MM.1S (cell line): ENCODE measurements at regions not wholly inside any gene's neighbourhood (a gene's known extent, or its start where the extent isn't known, plus 50 kb on each side); places are given as distances from the start of the nearest gene placed in this dataset.
"Not testable (repeated sequence)": the region's sequence is repeated elsewhere in the genome, so short reads cannot be mapped to it uniquely, and the experiment has no call there.

Source experiments
- CTCF ChIP-seq: fragments of 300-600 bp; sonication (generic); IDR thresholded peaks from 2 replicates; pipeline ENCODE4 v1.5.1; 2016; ENCODE audit warnings: antibody characterized with exemption, low read length, mixed read lengths
- EZH2 ChIP-seq: fragments of 300-600 bp; sonication (generic); optimal IDR thresholded peaks from 2 replicates; pipeline ENCODE3; 2017; ENCODE audit warnings: low read depth, mild to moderate bottlenecking, antibody characterized with exemption, low read length, mixed read lengths
- EZH2phosphoT487 ChIP-seq: fragments of 300-600 bp; sonication (generic); IDR thresholded peaks from 2 replicates; pipeline ENCODE4 v1.6.1; 2018; ENCODE audit warnings: antibody characterized with exemption, low read length

GRCh38 chr16:21373454-21373853 lies 95.4 kb upstream of the CRYM start:
- not testable (repeated sequence) for TF ChIP-seq CTCF, EZH2, EZH2phosphoT487
